Stomach smooth muscle (tissue), 2 donors: ENCODE measurements at regions not wholly inside any gene's neighbourhood (a gene's known extent, or its start where the extent isn't known, plus 50 kb on each side); places are given as distances from the start of the nearest gene placed in this dataset.

Experiments used
- H3K27ac ChIP-seq: one replicate; pipeline ENCODE4 v1.7.0; 2013; ENCODE audit warnings: mild to moderate bottlenecking, low read length, inconsistent platforms
- H3K27me3 ChIP-seq, 2 donors: one replicate each; pipeline ENCODE4 v1.7.0; 2013; ENCODE audit warnings: low read length in 2 of 2; ENCODE audit not compliant: insufficient read depth in 2 of 2, control insufficient read depth in 1 of 2
- H3K36me3 ChIP-seq, 2 donors: one replicate each; pipeline ENCODE4 v1.7.0; 2013; ENCODE audit warnings: low read length in 2 of 2; ENCODE audit not compliant: control insufficient read depth in 2 of 2, insufficient read depth in 2 of 2
- H3K4me1 ChIP-seq: one replicate; pipeline ENCODE4 v1.7.0; 2013; ENCODE audit warnings: low read length; ENCODE audit not compliant: control insufficient read depth, insufficient read depth
- H3K4me3 ChIP-seq, 2 donors: one replicate each; pipeline ENCODE4 v1.7.0; 2013; ENCODE audit warnings: low read length in 2 of 2
- H3K9ac ChIP-seq, 2 donors: one replicate each; pipeline ENCODE4 v1.7.0; 2013; ENCODE audit warnings: low read length in 2 of 2, mild to moderate bottlenecking in 1 of 2
- H3K9me3 ChIP-seq, 2 donors: one replicate each; pipeline ENCODE4 v1.7.0; 2013; ENCODE audit warnings: low read length in 2 of 2; ENCODE audit not compliant: control insufficient read depth in 2 of 2
- donor health status: healthy.
- donor health status: Pancreatic carcinoma.

- Histone ChIP-seq H3K27ac (no peak overlapping the region), H3K4me3 (no peak overlapping the region), H3K4me1 (no peaks in the 10 kb centered on the region)
Measured at GRCh38 chr2:221262651-221263050, 309.5 kb downstream of the EPHA4 start.

GRCh38 chr2:221263573-221263972 lies 308.5 kb downstream of the EPHA4 start:
- Histone ChIP-seq H3K9ac (no peak overlapping the region), H3K4me3 (no peak overlapping the region), H3K27ac (no peak overlapping the region), H3K4me1 (no peaks in the 10 kb centered on the region), H3K9me3 (no peaks in the 10 kb centered on the region), H3K36me3 (no peaks in the 10 kb centered on the region), H3K27me3 (no peaks in the 10 kb centered on the region)

More at GRCh38 chr2:221262651-221263050, 309.5 kb downstream of the EPHA4 start:
- H3K27me3 ChIP-seq: no peaks in the 10 kb centered on the region
- H3K9me3 ChIP-seq: no peaks in the 10 kb centered on the region
- no peak overlapping the region for H3K9ac ChIP-seq
- H3K36me3 ChIP-seq: no peaks in the 10 kb centered on the region

GRCh38 chr2:221264318-221264717 lies 307.8 kb downstream of the EPHA4 start:
- H3K4me1 ChIP-seq: no peaks in the 10 kb centered on the region
- H3K9ac ChIP-seq: no peak overlapping the region
- no peak overlapping the region for H3K27ac ChIP-seq
- no peaks in the 10 kb centered on the region for H3K27me3 ChIP-seq
- H3K36me3 ChIP-seq: no peaks in the 10 kb centered on the region
- no peak overlapping the region for H3K4me3 ChIP-seq
- H3K9me3 ChIP-seq: no peaks in the 10 kb centered on the region

GRCh38 chr2:221267773-221268425 lies 304.2 kb downstream of the EPHA4 start:
- H3K27ac ChIP-seq: no peak overlapping the region
- no peaks in the 10 kb centered on the region for H3K27me3 ChIP-seq
- H3K4me1 ChIP-seq: no peaks in the 10 kb centered on the region
- no peak overlapping the region for H3K4me3 ChIP-seq
- no peaks in the 10 kb centered on the region for H3K36me3 ChIP-seq
- H3K9ac ChIP-seq: no peak overlapping the region
- no peaks in the 10 kb centered on the region for H3K9me3 ChIP-seq

GRCh38 chr2:221268631-221269030 lies 303.5 kb downstream of the EPHA4 start:
- Histone ChIP-seq H3K9me3 (no peaks in the 10 kb centered on the region), H3K27ac (no peak overlapping the region), H3K36me3 (no peaks in the 10 kb centered on the region), H3K4me3 (no peak overlapping the region), H3K27me3 (no peaks in the 10 kb centered on the region), H3K9ac (no peak overlapping the region), H3K4me1 (no peaks in the 10 kb centered on the region)

- Histone ChIP-seq H3K27me3 (no peaks in the 10 kb centered on the region), H3K27ac (no peak overlapping the region), H3K9ac (no peak overlapping the region), H3K4me1 (no peaks in the 10 kb centered on the region), H3K9me3 (no peaks in the 10 kb centered on the region), H3K36me3 (no peaks in the 10 kb centered on the region), H3K4me3 (no peak overlapping the region)
Measured at GRCh38 chr2:221270806-221271205, 301.3 kb downstream of the EPHA4 start.

- no peaks in the 10 kb centered on the region for H3K9me3 ChIP-seq
- H3K27me3 ChIP-seq: no peaks in the 10 kb centered on the region
- H3K4me1 ChIP-seq: no peaks in the 10 kb centered on the region
- no peak overlapping the region for H3K4me3 ChIP-seq
- H3K36me3 ChIP-seq: no peaks in the 10 kb centered on the region
- no peak overlapping the region for H3K9ac ChIP-seq
- H3K27ac ChIP-seq: no peak overlapping the region
Measured at GRCh38 chr2:221272729-221273128, 299.4 kb downstream of the EPHA4 start.

- Histone ChIP-seq H3K4me1 (no peaks in the 10 kb centered on the region), H3K4me3 (no peak overlapping the region), H3K27me3 (no peaks in the 10 kb centered on the region), H3K9ac (no peak overlapping the region), H3K36me3 (no peaks in the 10 kb centered on the region), H3K9me3 (no peaks in the 10 kb centered on the region), H3K27ac (no peak overlapping the region)
Measured at GRCh38 chr2:221276033-221276432, 296.1 kb downstream of the EPHA4 start.

- no peaks in the 10 kb centered on the region for H3K4me1 ChIP-seq
- H3K9ac ChIP-seq: no peak overlapping the region
- H3K27ac ChIP-seq: no peak overlapping the region
- H3K4me3 ChIP-seq: no peak overlapping the region
- no peaks in the 10 kb centered on the region for H3K36me3 ChIP-seq
- no peaks in the 10 kb centered on the region for H3K27me3 ChIP-seq
- no peaks in the 10 kb centered on the region for H3K9me3 ChIP-seq
Measured at GRCh38 chr2:221276601-221277000, 295.5 kb downstream of the EPHA4 start.

GRCh38 chr2:221282386-221282785 lies 289.7 kb downstream of the EPHA4 start:
- no peaks in the 10 kb centered on the region for H3K36me3 ChIP-seq
- H3K27me3 ChIP-seq: no peaks in the 10 kb centered on the region
- no peak overlapping the region for H3K4me3 ChIP-seq
- no peak overlapping the region for H3K27ac ChIP-seq
- H3K9me3 ChIP-seq: no peaks in the 10 kb centered on the region
- H3K4me1 ChIP-seq: no peaks in the 10 kb centered on the region
- no peak overlapping the region for H3K9ac ChIP-seq

- H3K27ac ChIP-seq: no peak overlapping the region
- no peak overlapping the region for H3K4me3 ChIP-seq
- H3K9ac ChIP-seq: no peak overlapping the region
- no peaks in the 10 kb centered on the region for H3K36me3 ChIP-seq
- H3K4me1 ChIP-seq: no peaks in the 10 kb centered on the region
- no peaks in the 10 kb centered on the region for H3K9me3 ChIP-seq
- H3K27me3 ChIP-seq: no peaks in the 10 kb centered on the region
Measured at GRCh38 chr2:221283896-221284545, 288.1 kb downstream of the EPHA4 start.
